ENCODE measurements at regions not wholly inside any gene's neighbourhood (a gene's known extent, or its start where the extent isn't known, plus 50 kb on each side); places are given as distances from the start of the nearest gene placed in this dataset.

DNA sequence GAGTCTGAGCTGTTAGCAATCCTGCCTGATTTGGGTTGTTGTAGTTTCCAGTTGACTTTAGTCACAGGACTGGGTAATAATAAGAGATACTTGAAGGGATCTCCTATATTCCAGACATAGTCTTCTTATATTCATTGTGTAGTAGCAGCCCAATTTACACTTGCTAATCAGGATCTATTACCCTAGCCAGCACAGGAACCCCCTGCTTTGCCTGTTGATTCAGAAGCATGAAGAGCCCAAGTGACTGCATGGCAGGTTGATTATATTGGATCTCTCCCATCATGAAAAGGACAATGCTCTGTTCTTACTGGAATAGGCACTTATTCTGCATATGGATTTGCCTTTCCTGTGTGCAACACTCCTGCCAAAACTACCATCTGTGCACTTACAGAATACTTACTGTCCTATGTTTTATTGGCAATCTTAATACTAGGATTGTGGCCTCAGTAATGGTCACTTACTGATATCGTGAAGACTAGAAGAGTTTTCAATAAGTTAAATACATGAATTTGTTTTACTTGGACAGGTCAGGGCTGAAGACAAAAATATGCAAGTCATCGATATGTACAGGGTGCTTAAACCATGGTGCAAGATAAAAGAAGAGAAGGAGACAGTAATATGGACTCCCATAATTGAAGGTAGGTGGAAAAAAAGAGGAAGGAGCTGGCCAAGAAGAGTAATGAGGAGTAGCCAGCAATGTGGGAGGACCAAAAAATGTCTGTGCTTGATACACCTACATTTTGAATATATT lies 304.1 kb downstream of the MCTP2 start:
- no peak for DNase-seq

DNA sequence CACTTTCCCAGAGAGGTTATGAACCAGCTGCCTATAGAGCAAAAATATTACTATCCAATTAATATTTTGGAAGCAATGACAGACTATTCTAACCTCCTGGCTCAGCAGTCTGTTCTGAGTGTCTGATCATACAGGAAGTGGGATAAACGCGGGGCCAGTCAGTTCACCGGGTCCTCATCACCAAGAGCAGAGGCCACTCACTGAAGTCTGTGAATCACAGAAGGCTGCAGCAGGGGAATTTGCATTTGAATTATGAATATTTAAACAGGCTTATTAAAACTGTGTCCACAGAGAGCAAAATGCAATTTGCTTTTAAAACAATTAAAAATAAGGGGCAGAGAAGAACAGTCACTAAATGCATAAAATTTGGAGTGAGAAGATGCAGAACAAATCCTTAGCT lies 305.2 kb downstream of the MCTP2 start:
- no peak for DNase-seq

DNA sequence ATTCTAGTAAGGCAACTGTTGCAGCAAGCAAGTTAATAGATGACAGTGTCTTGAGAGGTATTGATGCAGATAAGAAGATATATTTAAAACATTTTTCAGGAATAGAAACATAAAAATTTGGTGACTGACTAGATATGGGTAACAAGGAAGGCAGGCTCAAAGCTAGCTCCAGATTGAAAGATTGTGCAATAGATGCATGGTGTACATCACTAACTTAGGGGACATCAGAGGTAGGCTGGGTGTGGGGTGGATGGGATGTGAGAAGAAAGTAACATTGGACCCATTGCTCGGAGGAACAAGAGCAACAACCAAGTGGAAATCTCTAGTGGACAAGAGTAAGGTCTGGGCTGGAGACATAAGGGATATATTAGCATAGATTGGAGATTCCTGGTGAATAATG lies 306.9 kb downstream of the MCTP2 start:
- DNase-seq, result no peak

GRCh38 chr15:94542391-94542790 lies 311.0 kb downstream of the MCTP2 start:
- DNase-seq, result no peak

- DNase-seq, result no peak
These were observed 315.4 kb downstream of the MCTP2 start for GRCh38 chr15:94546808-94547207.

GRCh38 chr15:94547711-94548110 lies 316.4 kb downstream of the MCTP2 start:
- DNase-seq, result no peak

GRCh38 chr15:94555841-94556519 lies 324.6 kb downstream of the MCTP2 start:
- DNase-seq, result no peak

GRCh38 chr15:94561036-94561689 lies 329.8 kb downstream of the MCTP2 start:
- no peak for DNase-seq

DNA sequence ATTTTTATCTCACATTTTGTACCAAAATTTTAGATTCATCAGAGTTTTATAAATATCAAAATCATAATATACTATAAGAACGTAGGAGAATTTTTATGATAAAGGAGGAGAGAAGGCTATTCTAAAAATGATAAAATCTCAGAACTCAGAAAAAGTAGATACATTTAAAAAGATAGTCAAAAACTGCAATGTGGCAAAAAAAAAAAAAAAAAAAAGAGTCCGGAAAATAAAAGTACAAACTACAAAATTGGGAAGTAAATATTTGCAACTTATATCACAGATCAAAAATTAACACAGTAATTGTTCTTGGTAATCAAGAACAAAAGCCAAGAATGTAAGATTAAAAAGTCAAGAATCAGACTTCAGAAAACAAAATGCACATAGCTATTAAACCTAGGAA lies 332.1 kb downstream of the MCTP2 start:
- DNase-seq, result no peak

DNA sequence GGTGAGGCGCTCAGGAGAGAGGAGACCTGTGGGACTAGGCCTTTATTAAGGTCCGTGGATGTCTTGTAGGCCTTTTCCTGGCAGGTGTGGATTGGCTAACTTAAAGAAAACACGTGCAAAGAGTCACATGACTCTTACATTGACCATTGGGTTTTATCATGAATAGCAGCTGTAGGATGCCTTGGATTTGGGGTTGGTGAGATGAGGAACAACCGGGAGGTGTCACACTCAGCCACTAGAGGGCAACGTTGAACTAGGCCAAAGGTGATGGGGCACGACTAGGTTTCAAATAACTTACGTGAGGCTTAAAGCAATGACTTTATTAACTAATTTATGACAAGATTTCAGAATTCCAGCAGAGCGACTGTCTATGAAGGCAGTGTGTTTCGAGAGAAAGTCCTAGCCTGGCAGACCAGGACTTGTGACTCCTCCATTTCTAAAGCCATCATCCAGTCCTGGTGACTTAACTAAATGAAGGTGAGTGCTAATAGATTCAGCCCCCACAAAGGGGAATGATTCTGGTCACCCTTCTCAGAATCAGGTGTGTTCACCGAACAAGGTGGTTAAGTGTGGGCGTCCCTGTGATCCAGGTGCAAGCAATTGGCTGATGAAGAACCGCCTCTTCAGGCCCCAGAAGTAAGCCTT lies 345.6 kb downstream of the MCTP2 start:
- DNase-seq, result no peak

DNA sequence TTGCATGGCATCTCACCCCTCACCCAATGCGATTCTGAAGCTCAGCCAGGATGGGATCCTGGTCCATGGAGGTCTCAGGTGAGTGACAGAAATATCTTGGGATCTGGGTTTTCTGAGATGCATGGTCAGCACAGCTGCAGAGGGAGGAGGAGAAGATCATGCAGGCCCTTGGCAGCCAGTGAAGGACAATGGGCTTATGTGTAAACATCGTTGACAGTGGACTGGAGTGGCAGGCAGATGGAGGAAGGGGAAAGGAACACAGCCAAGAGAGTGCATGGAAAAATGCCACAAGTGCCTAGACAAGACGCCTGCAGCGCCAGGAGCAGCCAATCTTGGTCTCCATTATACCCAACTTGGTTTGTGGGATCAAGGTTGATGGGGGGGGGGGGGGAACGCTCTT lies 347.9 kb downstream of the MCTP2 start:
- no peak for DNase-seq

DNA sequence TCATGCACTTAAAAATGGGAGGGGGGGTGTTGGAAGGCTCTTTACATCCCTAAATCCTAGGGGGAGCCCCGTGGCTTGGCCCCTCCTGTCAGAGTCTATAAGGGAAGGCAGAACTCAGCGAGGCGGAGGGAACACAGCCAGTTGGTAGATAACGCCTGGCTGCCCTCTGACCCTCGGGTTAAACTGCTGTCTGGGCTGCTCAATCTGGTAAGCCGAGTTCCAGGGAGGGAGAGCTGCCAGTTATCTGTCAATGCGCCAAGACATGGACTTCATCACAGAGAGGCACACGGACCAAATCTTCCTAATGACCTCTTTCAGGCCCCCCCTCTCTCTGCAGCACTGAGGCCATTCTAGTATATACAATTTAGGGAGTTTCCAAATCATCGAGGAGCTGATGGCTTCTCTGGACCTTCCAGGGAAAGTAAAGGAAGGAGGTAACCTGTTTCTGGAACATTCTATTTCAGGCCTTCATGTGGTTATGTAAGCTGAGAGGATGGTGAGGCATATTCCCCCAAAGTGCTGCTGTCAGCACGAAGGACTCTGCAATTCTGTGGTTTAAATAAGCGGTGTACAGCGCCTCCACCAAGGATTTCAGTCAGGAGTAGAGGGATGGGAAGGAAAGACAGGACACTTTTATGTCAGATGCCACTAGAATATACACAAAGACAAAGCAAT lies 349.0 kb downstream of the MCTP2 start:
- DNase-seq, result no peak

- DNase-seq, result no peak
These were observed 351.0 kb downstream of the MCTP2 start for GRCh38 chr15:94582368-94582767.

- DNase-seq, result no peak
These were observed 353.5 kb downstream of the MCTP2 start for GRCh38 chr15:94584833-94585244.

DNA sequence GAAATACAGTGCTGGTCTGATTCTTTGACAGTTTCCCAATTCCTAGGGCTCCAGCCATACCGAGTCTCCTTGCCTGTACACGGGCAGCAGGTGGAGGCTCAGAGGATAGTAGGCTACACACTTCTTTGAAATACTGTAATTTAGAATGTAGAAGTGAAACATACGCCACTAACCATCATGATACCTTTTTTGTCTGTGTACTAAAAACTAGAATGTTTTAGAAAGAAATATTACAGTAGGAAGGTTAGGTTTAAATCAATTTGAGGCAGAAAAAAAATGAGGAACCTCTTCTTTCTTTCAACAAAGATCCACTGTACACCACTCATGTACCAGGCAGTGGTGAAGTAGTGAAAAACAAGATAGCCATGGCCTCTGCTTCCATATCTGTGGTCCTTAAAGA lies 354.7 kb downstream of the MCTP2 start:
- no peak for DNase-seq

- no peak for DNase-seq
These were observed 355.8 kb downstream of the MCTP2 start for GRCh38 chr15:94587113-94587512.

DNA sequence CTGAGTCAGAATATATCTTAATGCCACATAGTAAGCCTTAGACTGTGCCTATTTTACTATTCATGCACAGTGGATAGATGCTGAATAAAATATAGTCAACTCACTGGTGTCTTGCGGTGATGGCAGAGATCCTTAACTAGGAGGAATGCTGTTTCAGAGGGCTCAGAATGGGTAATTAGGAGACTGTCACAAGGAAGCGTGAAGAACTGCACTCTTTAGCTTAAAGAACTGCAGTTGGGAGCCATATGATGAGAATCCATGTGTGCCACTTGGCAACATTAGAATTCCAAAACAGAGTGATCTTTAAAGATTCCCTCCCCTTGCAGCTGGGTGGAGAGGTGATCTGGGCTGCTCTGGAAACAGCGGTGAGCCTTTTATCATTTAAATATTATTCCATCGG lies 357.6 kb downstream of the MCTP2 start:
- DNase-seq, result no peak

GRCh38 chr15:94592495-94592894 lies 361.1 kb downstream of the MCTP2 start:
- no peak for DNase-seq

DNA sequence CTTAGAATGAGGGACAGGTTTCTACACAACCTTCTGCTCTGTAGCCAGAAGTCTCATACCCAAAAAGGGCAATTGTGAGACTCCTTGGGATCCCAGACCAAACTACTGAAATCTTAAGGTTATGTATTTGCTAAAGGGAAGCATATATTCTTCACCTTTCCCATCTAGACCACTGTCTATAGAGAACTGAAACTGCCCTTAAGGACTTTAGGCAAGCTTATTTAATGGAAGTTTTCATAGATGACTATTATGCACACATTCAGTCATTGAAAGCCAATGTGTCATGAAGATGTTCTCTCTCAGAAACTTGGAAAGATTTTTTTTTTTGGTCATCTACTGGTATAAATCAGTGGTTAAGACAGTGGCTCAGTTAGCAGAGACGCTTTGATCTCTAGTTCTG lies 365.3 kb downstream of the MCTP2 start:
- DNase-seq, result no peak

DNA sequence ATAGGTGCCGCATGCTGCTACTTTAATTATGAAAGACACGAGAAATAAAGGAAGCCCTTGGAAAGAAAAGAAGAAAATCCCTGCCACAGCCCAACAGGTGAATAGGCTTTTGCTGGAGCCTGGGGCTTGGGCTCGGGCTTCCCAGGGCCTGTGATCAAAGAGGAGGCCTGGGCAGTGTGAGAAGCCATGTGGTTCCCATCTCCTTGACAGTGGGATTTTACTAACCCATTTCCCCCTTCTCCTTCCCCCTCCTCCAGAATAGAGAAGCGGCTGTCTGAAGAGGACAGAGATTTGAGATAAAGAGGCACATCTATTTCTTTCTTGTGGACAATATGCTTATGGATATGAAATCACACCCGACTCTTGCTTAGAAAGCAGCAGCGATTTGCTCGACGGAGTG lies 369.1 kb downstream of the MCTP2 start:
- no peak for DNase-seq

GRCh38 chr15:94602754-94603470 lies 371.6 kb downstream of the MCTP2 start:
- no peak for DNase-seq

GRCh38 chr15:94606286-94606685 lies 374.9 kb downstream of the MCTP2 start:
- no peak for DNase-seq

Measured in NCI-H2171 (cell line).